ENCODE measurements at regions not wholly inside any gene's neighbourhood (a gene's known extent, or its start where the extent isn't known, plus 50 kb on each side); places are given as distances from the start of the nearest gene placed in this dataset.

DNA sequence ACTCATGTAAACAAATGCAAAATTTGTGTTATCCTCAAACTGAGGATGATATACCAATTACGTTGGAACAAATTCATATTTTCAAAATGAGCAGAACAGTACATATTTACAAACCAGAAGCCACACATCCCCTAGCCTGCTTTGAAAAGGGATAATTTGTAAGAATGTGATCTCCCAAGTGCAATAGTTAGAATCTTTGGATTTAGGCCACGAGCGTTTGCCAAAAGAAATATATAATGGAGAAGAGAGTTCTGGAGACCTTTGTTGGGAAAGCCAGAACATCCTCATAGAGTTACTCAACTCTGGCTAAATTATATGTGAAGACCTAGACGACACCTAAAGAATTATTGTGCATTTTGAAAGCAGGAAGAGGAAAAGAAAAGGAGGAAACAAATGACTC is 449.3 kb downstream of the KCNJ2 start:
- TF ChIP-seq CTCF (IDR thresholded peaks at IDR 0.05; ENCODE audit: insufficient read depth, low read length, poor library complexity, severe bottlenecking): no peak
- TF ChIP-seq EZH2phosphoT487 (conservative IDR thresholded peaks at IDR 0.05; ENCODE audit: low read length): no peak
